ENCODE measurements at regions not wholly inside any gene's neighbourhood (a gene's known extent, or its start where the extent isn't known, plus 50 kb on each side); places are given as distances from the start of the nearest gene placed in this dataset.

GRCh38 chr4:13054420-13054970, 429.6 kb downstream of the RAB28 start:
- no peak for DNase-seq (ENCODE audit: low spot score)

DNA sequence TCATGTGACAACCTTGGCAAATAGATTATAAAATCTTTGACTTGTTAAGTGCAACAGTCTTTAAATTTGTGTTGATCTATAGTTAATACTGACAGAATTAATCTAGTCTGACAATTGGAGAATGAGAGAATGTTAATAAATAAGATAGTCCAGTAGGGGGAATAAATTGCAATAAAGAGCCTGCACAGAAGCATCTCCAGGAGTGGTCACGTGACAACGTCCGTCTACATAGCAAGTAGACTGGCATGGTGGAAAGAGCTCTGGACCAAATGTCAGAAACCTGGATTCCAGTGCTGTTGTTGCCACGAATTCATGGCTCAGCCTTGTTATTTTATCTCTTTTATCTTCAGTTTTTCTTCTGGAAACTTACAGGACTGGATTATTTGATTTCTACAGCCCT, 436.5 kb downstream of the RAB28 start:
- no peak for DNase-seq (ENCODE audit: low spot score)

- DNase-seq (ENCODE audit: low spot score): no peak
Observed at GRCh38 chr4:13036841-13037240, 447.3 kb downstream of the RAB28 start.

DNA sequence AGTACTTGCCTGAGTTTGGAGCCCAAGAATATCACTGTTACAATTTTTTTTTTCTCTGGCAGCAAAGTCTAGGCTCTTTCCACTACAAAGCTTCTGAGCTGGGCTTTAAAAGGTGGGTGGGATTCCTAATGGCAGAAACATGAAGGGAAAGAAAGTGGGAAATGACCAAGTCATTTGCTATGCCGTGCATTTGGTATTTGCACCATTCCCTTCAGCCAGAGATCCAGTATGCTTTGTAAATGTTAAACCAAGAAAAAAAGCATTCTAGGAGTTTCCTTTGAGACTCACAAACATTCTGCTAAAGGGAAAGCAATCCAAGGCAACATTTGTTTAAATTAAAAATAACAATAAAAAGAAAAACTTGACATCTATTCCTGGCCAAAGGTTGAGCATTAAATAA, 451.2 kb downstream of the RAB28 start:
- no peak for DNase-seq (ENCODE audit: low spot score)

DNA sequence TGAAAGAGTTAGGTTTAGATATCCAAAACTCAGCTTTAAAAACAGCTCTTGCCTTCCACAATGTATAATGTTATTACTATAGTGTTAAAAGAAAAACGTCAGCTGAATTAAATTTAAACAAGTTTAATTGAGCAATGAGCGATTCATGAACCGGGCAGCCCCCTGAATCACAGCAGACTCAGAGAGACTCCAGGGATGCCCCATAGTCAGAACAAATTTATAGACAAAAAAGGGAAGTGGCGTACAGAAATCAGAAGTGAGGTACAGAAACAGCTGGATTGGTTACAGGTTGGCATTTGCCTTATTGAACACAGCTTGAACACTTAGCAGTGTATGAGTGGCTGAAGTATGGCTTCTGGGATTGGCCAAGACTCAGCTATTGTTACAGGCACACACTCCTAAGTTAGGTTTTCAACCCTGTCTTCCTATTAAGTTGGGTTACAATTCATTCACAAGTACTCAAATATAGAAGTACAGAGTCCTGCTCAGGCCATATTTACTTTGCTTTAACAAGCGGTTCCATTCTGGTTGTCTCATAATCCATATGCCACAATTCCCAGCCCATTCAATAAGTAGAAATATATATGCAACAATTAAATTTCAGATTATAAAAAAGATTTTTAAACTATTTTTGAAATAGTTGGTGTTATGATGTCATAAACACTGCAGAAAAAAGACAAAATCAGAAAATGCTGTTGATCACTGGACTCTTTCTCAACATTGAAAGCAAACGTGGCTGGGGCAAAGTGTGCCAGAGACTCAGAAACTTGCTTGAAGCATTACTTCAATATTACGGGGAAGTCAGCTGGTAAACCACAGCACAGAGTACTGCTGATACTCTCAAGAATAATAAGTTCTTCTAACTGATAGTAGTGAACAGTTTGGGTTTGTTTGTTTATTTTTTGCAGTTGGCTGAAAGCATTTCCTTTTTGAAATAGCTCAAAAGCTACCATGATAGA, 459.7 kb downstream of the RAB28 start:
- DNase-seq (ENCODE audit: low spot score): no peak

GRCh38 chr4:13007802-13008470, 476.2 kb downstream of the RAB28 start:
- DNase-seq (ENCODE audit: low spot score): no peak

DNA sequence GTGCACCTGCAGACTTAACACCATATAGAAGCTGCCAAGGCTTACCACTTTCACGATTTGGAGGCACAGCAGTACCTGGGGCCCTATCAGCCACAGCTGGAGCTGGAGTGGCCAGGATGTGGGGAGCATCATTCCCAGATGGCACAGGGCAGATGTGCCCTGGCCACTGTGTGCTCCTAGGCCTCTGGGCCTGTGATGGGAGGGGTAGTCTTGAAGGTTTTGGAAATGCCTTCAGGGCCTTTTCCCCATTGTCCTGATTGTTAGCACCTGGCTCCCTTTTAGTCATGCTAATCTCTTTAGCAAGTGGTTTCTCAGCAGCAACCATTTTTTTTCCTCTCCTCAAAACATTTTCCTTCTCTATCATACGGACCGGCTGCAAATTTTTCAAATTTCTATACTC, 490.2 kb downstream of the RAB28 start:
- no peak for DNase-seq (ENCODE audit: low spot score)

GRCh38 chr4:12987284-12987683, 496.9 kb downstream of the RAB28 start:
- no peak for DNase-seq (ENCODE audit: low spot score)

- DNase-seq (ENCODE audit: low spot score): no peak
Observed at GRCh38 chr4:12979797-12980196, 504.3 kb downstream of the RAB28 start.

- no peak for DNase-seq (ENCODE audit: low spot score)
Observed at GRCh38 chr4:12978310-12978709, 505.8 kb downstream of the RAB28 start.

- DNase-seq (ENCODE audit: low spot score): no peak
Observed at GRCh38 chr4:12975511-12975910, 508.6 kb downstream of the RAB28 start.

- no peak for DNase-seq (ENCODE audit: low spot score)
Observed at GRCh38 chr4:12973522-12973921, 510.6 kb downstream of the RAB28 start.

GRCh38 chr4:12968345-12968744, 515.8 kb downstream of the RAB28 start:
- no peak for DNase-seq (ENCODE audit: low spot score)

GRCh38 chr4:12966726-12967125, 517.4 kb downstream of the RAB28 start:
- DNase-seq (ENCODE audit: low spot score): no peak

DNA sequence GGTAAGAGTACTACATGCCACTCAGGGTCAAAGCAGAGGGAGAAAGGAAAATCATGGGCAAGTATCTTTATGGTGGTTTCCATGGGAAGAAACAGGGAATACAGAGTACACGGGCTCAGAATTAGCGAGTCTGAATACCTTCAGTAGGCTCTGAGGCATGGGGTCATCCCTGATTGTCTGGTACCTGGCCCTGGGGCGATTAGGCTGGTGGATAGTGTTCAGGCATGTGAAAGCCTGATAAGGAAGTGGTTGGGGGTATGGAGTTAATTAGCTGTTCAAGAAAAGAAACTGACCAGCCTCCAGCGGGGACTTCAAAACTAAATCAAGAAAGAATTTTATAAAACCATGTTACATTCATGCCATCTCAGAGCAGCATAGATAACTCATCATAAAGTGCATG, 518.8 kb downstream of the RAB28 start:
- DNase-seq (ENCODE audit: low spot score): no peak

GRCh38 chr4:12963912-12964311, 520.2 kb downstream of the RAB28 start:
- no peak for DNase-seq (ENCODE audit: low spot score)

DNA sequence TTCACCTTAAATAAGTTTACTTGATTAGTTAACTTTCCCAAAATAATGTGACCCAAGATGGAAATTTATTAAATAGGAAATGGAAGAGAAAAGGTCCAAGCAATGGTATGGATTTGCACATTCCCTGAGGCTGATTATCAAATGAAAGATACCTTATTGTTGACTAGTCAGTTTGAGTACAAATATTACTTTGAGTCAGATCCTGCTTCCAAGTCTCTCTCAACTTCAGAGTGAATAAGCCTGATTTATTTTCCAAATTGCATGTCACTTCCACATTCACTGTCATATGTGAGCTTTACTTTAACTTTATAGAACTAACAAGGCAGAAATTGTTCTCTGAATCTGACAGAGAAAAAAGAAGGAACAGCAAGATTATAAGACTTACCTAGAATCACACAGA, 520.8 kb downstream of the RAB28 start:
- DNase-seq (ENCODE audit: low spot score): no peak

- no peak for DNase-seq (ENCODE audit: low spot score)
Observed at GRCh38 chr4:12961713-12962112, 522.4 kb downstream of the RAB28 start.

- no peak for DNase-seq (ENCODE audit: low spot score)
Observed at GRCh38 chr4:12958436-12958835, 525.7 kb downstream of the RAB28 start.

DNA sequence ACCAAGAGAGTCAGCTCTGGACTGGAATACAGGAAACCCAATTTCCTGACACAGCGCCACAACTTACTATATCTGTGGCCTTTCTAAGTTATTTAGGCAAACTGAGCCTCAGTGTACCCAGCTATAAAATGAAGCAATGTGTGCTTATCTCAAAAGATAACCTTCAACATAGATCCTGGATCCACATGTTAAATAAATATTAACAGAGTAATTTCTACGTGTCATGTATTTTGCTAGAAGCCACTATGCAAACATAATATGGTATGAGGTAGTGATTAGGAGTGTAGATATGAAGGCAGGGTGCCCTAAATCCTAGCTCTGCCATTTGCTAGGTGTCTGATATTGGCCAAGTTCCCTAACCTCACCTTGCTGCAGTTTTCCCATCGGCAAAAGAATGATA, 527.0 kb downstream of the RAB28 start:
- no peak for DNase-seq (ENCODE audit: low spot score)

GRCh38 chr4:12956026-12956425, 528.1 kb downstream of the RAB28 start:
- DNase-seq (ENCODE audit: low spot score): no peak

DNA sequence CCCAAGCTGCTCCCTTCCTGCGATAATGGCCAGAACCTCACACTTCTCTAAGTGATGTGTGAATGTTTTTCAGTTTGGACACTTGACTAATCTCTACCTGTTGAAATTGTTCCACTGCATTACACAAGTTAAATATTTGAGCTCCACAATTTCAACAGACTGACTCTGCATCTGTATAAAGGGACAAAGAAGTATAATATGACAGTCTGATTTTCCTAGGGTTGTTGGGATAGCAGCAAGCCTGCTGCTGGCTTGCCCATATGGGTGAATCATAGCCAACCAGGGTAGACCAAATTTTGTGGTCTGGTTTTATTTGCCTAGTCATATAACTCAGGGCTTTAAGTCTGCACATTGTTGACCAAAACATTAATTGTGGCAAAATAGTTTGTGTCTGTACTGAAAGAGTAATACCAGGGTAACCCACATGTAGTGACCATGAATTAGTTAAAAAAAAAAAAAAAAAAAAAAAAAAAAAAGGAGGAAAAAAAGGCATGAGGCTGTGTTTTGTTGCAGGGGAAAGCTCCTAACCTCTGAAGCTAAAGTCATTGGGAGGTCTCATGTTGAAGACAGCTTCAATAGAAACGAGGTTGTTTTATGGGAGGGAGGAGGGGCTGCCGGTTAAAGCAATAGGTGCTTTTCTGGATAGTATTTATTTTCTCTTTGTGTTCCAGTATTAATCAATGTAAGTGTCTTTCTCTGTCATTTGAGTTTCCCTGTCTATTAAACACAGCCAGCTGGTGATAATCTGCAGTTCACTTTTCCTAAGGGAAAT, 534.2 kb downstream of the RAB28 start:
- no peak for DNase-seq (ENCODE audit: low spot score)
